HCT116 (cell line): ENCODE measurements at regions not wholly inside any gene's neighbourhood (a gene's known extent, or its start where the extent isn't known, plus 50 kb on each side); places are given as distances from the start of the nearest gene placed in this dataset.

Source experiments
- ATAC-seq: fragments of 200-7000 bp; cut with Tn5 transposase; 2 replicates; pipeline ENCODE4 v1.9.1; 2020; ENCODE audit warnings: mild to moderate bottlenecking, moderate library complexity
- BruUV-seq: library from RNA; stranded (reverse); fragments of 400-500 nt; replicated peaks from 2 replicates; lab custom pipeline; 2021; lab: Mats Ljungman, UMichigan
- CTCF ChIA-PET: fragments of 300-600 bp; sonication (Branson Sonifier 250); formaldehyde crosslinking; loops from one replicate; lab custom pipeline; 2021; ENCODE audit warnings: antibody characterized with exemption; lab: Charles Lee
- POLR2A ChIA-PET: fragments of 300-600, 350-600 bp; sonication (Branson Sonifier 250); formaldehyde crosslinking; loops from one replicate; lab custom pipeline; 2021; ENCODE audit warnings: antibody characterized with exemption; lab: Charles Lee
- RAD21 ChIA-PET, 2 experiments: fragments of 300-600 bp; sonication (Branson Sonifier 250); formaldehyde crosslinking; loops; one replicate each; lab custom pipeline; 2023; ENCODE audit warnings: low total read pairs in 2 of 2; ENCODE audit not compliant: uncharacterized antibody in 2 of 2, unreplicated experiment in 2 of 2, low non-redundant PET in 1 of 2; lab: Charles Lee
- DNase-seq: peaks from one replicate; pipeline ENCODE4 v3.0.0-alpha.2; 2010; ENCODE audit warnings: low read depth, low spot score
- H2AFZ ChIP-seq: fragments of 200-600 bp; shearing (Covaris generic), sonication (generic); 2 replicates; pipeline ENCODE4 v1.6.1; 2017; ENCODE audit warnings: low read depth, mixed run types, mixed read lengths, antibody characterized with exemption, low read length; ENCODE audit not compliant: poor library complexity, severe bottlenecking
- H3K27ac ChIP-seq: 2 replicates; pipeline ENCODE4 v1.5.1; 2012; ENCODE audit warnings: low read depth, low read length
- H3K27me3 ChIP-seq: fragments of 200-600 bp; sonication (generic); 2 replicates; pipeline ENCODE4 v1.6.1; 2016; ENCODE audit warnings: mixed run types, low read length, mixed read lengths; ENCODE audit not compliant: insufficient read depth
- H3K36me3 ChIP-seq, 2 experiments: fragments of 200-500 bp in 1 of 2; fragments of 200-600 bp in 1 of 2; sonication (Bioruptor generic) in 1 of 2; sonication (generic) in 1 of 2; 2 replicates each; pipeline versions ENCODE4 v1.5.1 to v1.6.1; 2014 to 2016; ENCODE audit warnings: low read length in 2 of 2, inconsistent platforms in 1 of 2, mixed read lengths in 1 of 2, mixed run types in 1 of 2; ENCODE audit not compliant: insufficient read depth in 2 of 2, control insufficient read depth in 1 of 2
- H3K4me1 ChIP-seq, 2 experiments: fragments of 200-600 bp in 1 of 2; sonication (generic) in 1 of 2; 2 replicates each; pipeline versions ENCODE4 v1.5.1 to v1.6.1; 2012 to 2017; ENCODE audit warnings: low read length in 2 of 2, inconsistent platforms in 1 of 2, mild to moderate bottlenecking in 1 of 2, mixed read lengths in 1 of 2, mixed run types in 1 of 2, moderate library complexity in 1 of 2; ENCODE audit not compliant: insufficient read depth in 2 of 2, control insufficient read depth in 1 of 2
- H3K4me2 ChIP-seq: fragments of 200-600 bp; sonication (generic); 2 replicates; pipeline ENCODE4 v1.6.1; 2017; ENCODE audit warnings: mixed run types, low read length, mixed read lengths
- H3K4me3 ChIP-seq, 2 experiments: fragments of 200-600 bp in 1 of 2; sonication (generic) in 1 of 2; replicated peaks in 1 of 2; 2 replicates each; pipeline ENCODE4 v1.5.1; 2011 to 2016; ENCODE audit warnings: low read length in 2 of 2, control low read depth in 1 of 2, low read depth in 1 of 2, mild to moderate bottlenecking in 1 of 2, mixed read lengths in 1 of 2, mixed run types in 1 of 2
- H3K79me2 ChIP-seq: fragments of 200-600 bp; sonication (generic); 2 replicates; pipeline ENCODE4 v1.6.1; 2017; ENCODE audit warnings: mild to moderate bottlenecking, mixed run types, low read length, moderate library complexity, mixed read lengths; ENCODE audit not compliant: insufficient read depth
- H3K9ac ChIP-seq: fragments of 200-600 bp; sonication (generic); 2 replicates; pipeline ENCODE4 v1.6.1; 2016; ENCODE audit warnings: low read length, mixed read lengths
- H3K9me2 ChIP-seq: fragments of 200-600 bp; sonication (generic), shearing (Covaris generic); 2 replicates; pipeline ENCODE4 v1.6.1; 2017; ENCODE audit warnings: mixed run types, mild to moderate bottlenecking, moderate library complexity; ENCODE audit not compliant: insufficient read depth
- H3K9me3 ChIP-seq, 2 experiments: fragments of 200-500 bp in 1 of 2; fragments of 200-600 bp in 1 of 2; sonication (Bioruptor generic) in 1 of 2; sonication (generic) in 1 of 2; 2 replicates each; pipeline ENCODE4 v1.6.1; 2014 to 2017; ENCODE audit warnings: low read length in 2 of 2, mixed read lengths in 2 of 2, inconsistent platforms in 1 of 2, low read depth in 1 of 2, mild to moderate bottlenecking in 1 of 2, mixed run types in 1 of 2, moderate library complexity in 1 of 2; ENCODE audit not compliant: control insufficient read depth in 1 of 2, insufficient read depth in 1 of 2
- H4K20me1 ChIP-seq: fragments of 200-600 bp; sonication (generic), shearing (Covaris generic); 2 replicates; pipeline ENCODE4 v1.6.1; 2017; ENCODE audit warnings: mixed run types, mild to moderate bottlenecking, moderate library complexity; ENCODE audit not compliant: insufficient read depth
- ELF1 ChIP-seq: IDR thresholded peaks from 2 replicates; pipeline ENCODE4 v1.6.1; 2012; ENCODE audit warnings: low read depth, borderline replicate concordance
- EZH2 ChIP-seq: fragments of 200-600 bp; sonication (generic); IDR thresholded peaks from 2 replicates; pipeline ENCODE4 v1.6.1; 2017; ENCODE audit warnings: antibody characterized with exemption, mixed run types
- MAX ChIP-seq: IDR thresholded peaks from 2 replicates; pipeline ENCODE4 v1.6.1; 2012
- POLR2A ChIP-seq: IDR thresholded peaks from 2 replicates; pipeline ENCODE4 v1.7.0; 2011; ENCODE audit warnings: borderline replicate concordance; ENCODE audit not compliant: insufficient read depth, insufficient read length; ENCODE audit errors: extremely low read depth
- TCF7L2 ChIP-seq: IDR thresholded peaks from 2 replicates; pipeline ENCODE4 v1.7.0; 2011; ENCODE audit warnings: borderline replicate concordance, inconsistent platforms; ENCODE audit not compliant: insufficient read depth, insufficient read length; ENCODE audit errors: extremely low read depth
- intact Hi-C: fragments of 100-400 bp; cut with micrococcal nuclease; formaldehyde crosslinking; loops from 2 replicates; pipeline ENCODE4 v1.10.0; 2022
- TF ChIP-seq, protein P1 (sequence below), 3 experiments: fragments of 200-600 bp in 1 of 3; sonication (generic) in 1 of 3; IDR thresholded peaks in 2 of 3; conservative IDR thresholded peaks in 1 of 3; 2 replicates each; pipeline ENCODE4 v1.5.1; 2012 to 2017; ENCODE audit warnings: low read depth in 2 of 3, low read length in 2 of 3, antibody characterized with exemption in 1 of 3, borderline replicate concordance in 1 of 3, control low read depth in 1 of 3, mild to moderate bottlenecking in 1 of 3, mixed read lengths in 1 of 3, mixed run types in 1 of 3, moderate library complexity in 1 of 3; ENCODE audit not compliant: insufficient read depth in 1 of 3
- TF ChIP-seq, protein P2 (sequence below): IDR thresholded peaks from 2 replicates; pipeline ENCODE4 v1.6.1; 2012; ENCODE audit warnings: low read depth

GRCh38 chr2:189234991-189235390, 55.4 kb upstream of the COL5A2 start:
- ATAC-seq: no peak
- Histone ChIP-seq H3K9me2 (no peaks in the 10 kb centered on the region; the same call in 1 of the 2 replicates), H3K36me3 (no peaks in the 10 kb centered on the region), H3K4me2 (no peak overlapping the region), H4K20me1 (no peaks in the 10 kb centered on the region), H3K9me3 (no peaks in the 10 kb centered on the region), H2AFZ (no peak overlapping the region), H3K4me1 (no peaks in the 10 kb centered on the region), H3K9ac (no peak overlapping the region), H3K27me3 (no peaks in the 10 kb centered on the region), H3K4me3 (no peak overlapping the region), H3K79me2 (no peaks in the 10 kb centered on the region), H3K27ac (no peak overlapping the region)
- RAD21 ChIA-PET: no interaction called here
- no TSS peak for BruUV-seq
- no peak for DNase-seq
- TF ChIP-seq POLR2A: no peak
- intact Hi-C loops: no loop called here
- CTCF ChIA-PET: no interaction called here
- POLR2A ChIA-PET: no interaction called here

GRCh38 chr2:189236066-189236465, 56.5 kb upstream of the COL5A2 start:
- no peaks in the 10 kb centered on the region for H3K9me3 ChIP-seq
- no peak overlapping the region for H3K27ac ChIP-seq
- no peaks in the 10 kb centered on the region for H3K4me1 ChIP-seq
- ChIA-PET RAD21 (no interaction called here), POLR2A (no interaction called here), CTCF (no interaction called here)
- H3K79me2 ChIP-seq: no peaks in the 10 kb centered on the region
- no peaks in the 10 kb centered on the region for H3K27me3 ChIP-seq
- H3K36me3 ChIP-seq: no peaks in the 10 kb centered on the region
- H3K9me2 ChIP-seq: no peaks in the 10 kb centered on the region; the same call in 1 of the 2 replicates
- intact Hi-C loops: no loop called here
- H3K9ac ChIP-seq: no peak overlapping the region
- DNase-seq: no peak
- no peak overlapping the region for H2AFZ ChIP-seq
- H3K4me2 ChIP-seq: no peak overlapping the region
- H4K20me1 ChIP-seq: no peaks in the 10 kb centered on the region
- TF ChIP-seq ELF1: no peak
- no peak for TF ChIP-seq EZH2
- BruUV-seq: no TSS peak
- ATAC-seq: no peak
- no peak overlapping the region for H3K4me3 ChIP-seq

DNA sequence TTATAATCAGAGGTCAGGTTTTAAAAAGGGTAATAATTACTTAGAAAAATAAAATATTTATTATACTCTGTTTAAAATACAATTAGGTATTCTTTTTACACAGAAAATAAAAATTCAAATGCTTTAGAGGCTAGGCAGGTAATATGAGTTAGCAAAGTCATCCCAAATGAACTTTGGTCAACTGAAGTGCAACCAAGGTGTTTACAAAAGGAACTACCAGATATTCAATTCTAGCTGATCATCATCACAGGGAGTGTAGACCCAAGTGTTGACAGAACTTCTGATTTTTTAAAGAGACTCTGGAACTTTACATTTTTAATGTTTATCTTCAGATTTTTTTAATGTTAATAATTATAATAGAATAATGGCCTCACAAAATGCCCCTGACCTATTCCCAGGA, 59.3 kb upstream of the COL5A2 start:
- Histone ChIP-seq H3K27ac (no peak overlapping the region), H3K27me3 (no peaks in the 10 kb centered on the region), H3K4me3 (no peak overlapping the region), H4K20me1 (no peaks in the 10 kb centered on the region), H3K9me2 (no peaks in the 10 kb centered on the region; the same call in 1 of the 2 replicates), H3K9me3 (no peaks in the 10 kb centered on the region), H3K4me2 (no peak overlapping the region), H3K79me2 (no peaks in the 10 kb centered on the region), H3K4me1 (no peaks in the 10 kb centered on the region), H3K36me3 (no peaks in the 10 kb centered on the region), H2AFZ (no peak overlapping the region), H3K9ac (no peak overlapping the region)
- no peak for DNase-seq
- POLR2A ChIA-PET: no interaction called here
- RAD21 ChIA-PET: no interaction called here
- no TSS peak for BruUV-seq
- ATAC-seq: no peak
- intact Hi-C loops: no loop called here
- CTCF ChIA-PET: no interaction called here
- TF ChIP-seq EZH2 (no peak), ELF1 (no peak), MAX (no peak), TCF7L2 (no peak)
- TF ChIP-seq, protein P1, sequence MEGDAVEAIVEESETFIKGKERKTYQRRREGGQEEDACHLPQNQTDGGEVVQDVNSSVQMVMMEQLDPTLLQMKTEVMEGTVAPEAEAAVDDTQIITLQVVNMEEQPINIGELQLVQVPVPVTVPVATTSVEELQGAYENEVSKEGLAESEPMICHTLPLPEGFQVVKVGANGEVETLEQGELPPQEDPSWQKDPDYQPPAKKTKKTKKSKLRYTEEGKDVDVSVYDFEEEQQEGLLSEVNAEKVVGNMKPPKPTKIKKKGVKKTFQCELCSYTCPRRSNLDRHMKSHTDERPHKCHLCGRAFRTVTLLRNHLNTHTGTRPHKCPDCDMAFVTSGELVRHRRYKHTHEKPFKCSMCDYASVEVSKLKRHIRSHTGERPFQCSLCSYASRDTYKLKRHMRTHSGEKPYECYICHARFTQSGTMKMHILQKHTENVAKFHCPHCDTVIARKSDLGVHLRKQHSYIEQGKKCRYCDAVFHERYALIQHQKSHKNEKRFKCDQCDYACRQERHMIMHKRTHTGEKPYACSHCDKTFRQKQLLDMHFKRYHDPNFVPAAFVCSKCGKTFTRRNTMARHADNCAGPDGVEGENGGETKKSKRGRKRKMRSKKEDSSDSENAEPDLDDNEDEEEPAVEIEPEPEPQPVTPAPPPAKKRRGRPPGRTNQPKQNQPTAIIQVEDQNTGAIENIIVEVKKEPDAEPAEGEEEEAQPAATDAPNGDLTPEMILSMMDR (IDR thresholded peaks at IDR 0.05 in 2 of 3, conservative IDR thresholded peaks at IDR 0.05 in 1 of 3; ENCODE audit: borderline replicate concordance in 1 of 3, insufficient read depth in 1 of 3, low read depth in 2 of 3, low read length in 2 of 3): no peak
- TF ChIP-seq, protein P2, sequence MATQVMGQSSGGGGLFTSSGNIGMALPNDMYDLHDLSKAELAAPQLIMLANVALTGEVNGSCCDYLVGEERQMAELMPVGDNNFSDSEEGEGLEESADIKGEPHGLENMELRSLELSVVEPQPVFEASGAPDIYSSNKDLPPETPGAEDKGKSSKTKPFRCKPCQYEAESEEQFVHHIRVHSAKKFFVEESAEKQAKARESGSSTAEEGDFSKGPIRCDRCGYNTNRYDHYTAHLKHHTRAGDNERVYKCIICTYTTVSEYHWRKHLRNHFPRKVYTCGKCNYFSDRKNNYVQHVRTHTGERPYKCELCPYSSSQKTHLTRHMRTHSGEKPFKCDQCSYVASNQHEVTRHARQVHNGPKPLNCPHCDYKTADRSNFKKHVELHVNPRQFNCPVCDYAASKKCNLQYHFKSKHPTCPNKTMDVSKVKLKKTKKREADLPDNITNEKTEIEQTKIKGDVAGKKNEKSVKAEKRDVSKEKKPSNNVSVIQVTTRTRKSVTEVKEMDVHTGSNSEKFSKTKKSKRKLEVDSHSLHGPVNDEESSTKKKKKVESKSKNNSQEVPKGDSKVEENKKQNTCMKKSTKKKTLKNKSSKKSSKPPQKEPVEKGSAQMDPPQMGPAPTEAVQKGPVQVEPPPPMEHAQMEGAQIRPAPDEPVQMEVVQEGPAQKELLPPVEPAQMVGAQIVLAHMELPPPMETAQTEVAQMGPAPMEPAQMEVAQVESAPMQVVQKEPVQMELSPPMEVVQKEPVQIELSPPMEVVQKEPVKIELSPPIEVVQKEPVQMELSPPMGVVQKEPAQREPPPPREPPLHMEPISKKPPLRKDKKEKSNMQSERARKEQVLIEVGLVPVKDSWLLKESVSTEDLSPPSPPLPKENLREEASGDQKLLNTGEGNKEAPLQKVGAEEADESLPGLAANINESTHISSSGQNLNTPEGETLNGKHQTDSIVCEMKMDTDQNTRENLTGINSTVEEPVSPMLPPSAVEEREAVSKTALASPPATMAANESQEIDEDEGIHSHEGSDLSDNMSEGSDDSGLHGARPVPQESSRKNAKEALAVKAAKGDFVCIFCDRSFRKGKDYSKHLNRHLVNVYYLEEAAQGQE: no peak
